KOPT-K1 (cell line): ENCODE measurements at regions not wholly inside any gene's neighbourhood (a gene's known extent, or its start where the extent isn't known, plus 50 kb on each side); places are given as distances from the start of the nearest gene placed in this dataset.

Experiments
- H3K27ac ChIP-seq: fragments of 200-600 bp; sonication (generic); 2 replicates; pipeline ENCODE4 v1.5.1; 2016; ENCODE audit warnings: antibody characterized with exemption, mild to moderate bottlenecking, low read depth, low read length; ENCODE audit not compliant: poor library complexity, severe bottlenecking
- H3K36me3 ChIP-seq: fragments of 200-600 bp; sonication (generic); 2 replicates; pipeline ENCODE4 v1.5.1; 2017; ENCODE audit warnings: antibody characterized with exemption, mild to moderate bottlenecking, low read length, moderate library complexity; ENCODE audit not compliant: insufficient read depth
- H3K9me3 ChIP-seq: fragments of 200-600 bp; sonication (generic); 2 replicates; pipeline ENCODE4 v1.5.1; 2017; ENCODE audit warnings: antibody characterized with exemption, low read length, mild to moderate bottlenecking; ENCODE audit not compliant: insufficient read depth, poor library complexity, severe bottlenecking

- H3K27ac ChIP-seq, result peak overlapping the region; percentile 87
- H3K36me3 ChIP-seq, result no peaks in the 10 kb centered on the region
- H3K9me3 ChIP-seq, result peaks cover 15% of the 10 kb centered on the region
Observed at GRCh38 chr12:90152897-90153624, 444.4 kb upstream of the ATP2B1 start.

- no peaks in the 10 kb centered on the region for H3K36me3 ChIP-seq
- H3K27ac ChIP-seq, result peak overlapping the region; percentile 87
- peaks cover 21% of the 10 kb centered on the region for H3K9me3 ChIP-seq
Observed at GRCh38 chr12:90151491-90152015, 442.9 kb upstream of the ATP2B1 start.

GRCh38 chr12:90149453-90149852 lies 440.8 kb upstream of the ATP2B1 start:
- H3K36me3 ChIP-seq, result no peaks in the 10 kb centered on the region

GRCh38 chr12:90129366-90130030 lies 420.9 kb upstream of the ATP2B1 start:
- no peak overlapping the region for H3K27ac ChIP-seq

More at GRCh38 chr12:90149453-90149852, 440.8 kb upstream of the ATP2B1 start:
- no peak overlapping the region for H3K27ac ChIP-seq
- peaks cover 13% of the 10 kb centered on the region for H3K9me3 ChIP-seq

GRCh38 chr12:90128526-90128925 lies 419.9 kb upstream of the ATP2B1 start:
- H3K36me3 ChIP-seq, result no peaks in the 10 kb centered on the region

More at GRCh38 chr12:90129366-90130030, 420.9 kb upstream of the ATP2B1 start:
- Histone ChIP-seq H3K36me3 (no peaks in the 10 kb centered on the region), H3K9me3 (peaks cover 9% of the 10 kb centered on the region)

GRCh38 chr12:90126125-90126524 lies 417.5 kb upstream of the ATP2B1 start:
- Histone ChIP-seq H3K27ac (no peak overlapping the region), H3K36me3 (no peaks in the 10 kb centered on the region), H3K9me3 (peaks cover 26% of the 10 kb centered on the region)

More at GRCh38 chr12:90128526-90128925, 419.9 kb upstream of the ATP2B1 start:
- Histone ChIP-seq H3K9me3 (peaks cover 9% of the 10 kb centered on the region), H3K27ac (no peak overlapping the region)

GRCh38 chr12:90124914-90125313 lies 416.3 kb upstream of the ATP2B1 start:
- no peak overlapping the region for H3K27ac ChIP-seq
- H3K36me3 ChIP-seq, result no peaks in the 10 kb centered on the region
- H3K9me3 ChIP-seq, result peaks cover 37% of the 10 kb centered on the region

GRCh38 chr12:90124289-90124688 lies 415.7 kb upstream of the ATP2B1 start:
- H3K27ac ChIP-seq, result no peak overlapping the region
- peaks cover 41% of the 10 kb centered on the region for H3K9me3 ChIP-seq
- no peaks in the 10 kb centered on the region for H3K36me3 ChIP-seq

- H3K9me3 ChIP-seq, result peaks cover 44% of the 10 kb centered on the region
Observed at GRCh38 chr12:90122681-90123080, 414.0 kb upstream of the ATP2B1 start.

GRCh38 chr12:90120627-90121026 lies 412.0 kb upstream of the ATP2B1 start:
- no peaks in the 10 kb centered on the region for H3K36me3 ChIP-seq
- no peak overlapping the region for H3K27ac ChIP-seq
- H3K9me3 ChIP-seq, result peaks cover 36% of the 10 kb centered on the region

More at GRCh38 chr12:90122681-90123080, 414.0 kb upstream of the ATP2B1 start:
- Histone ChIP-seq H3K27ac (no peak overlapping the region), H3K36me3 (no peaks in the 10 kb centered on the region)

- H3K36me3 ChIP-seq, result no peaks in the 10 kb centered on the region
- H3K9me3 ChIP-seq, result no peaks in the 10 kb centered on the region
- no peak overlapping the region for H3K27ac ChIP-seq
Observed at GRCh38 chr12:90112666-90113065, 404.0 kb upstream of the ATP2B1 start.

GRCh38 chr12:90111791-90112580 lies 403.3 kb upstream of the ATP2B1 start:
- Histone ChIP-seq H3K27ac (no peak overlapping the region), H3K9me3 (no peaks in the 10 kb centered on the region), H3K36me3 (no peaks in the 10 kb centered on the region)

- Histone ChIP-seq H3K9me3 (no peaks in the 10 kb centered on the region), H3K36me3 (no peaks in the 10 kb centered on the region), H3K27ac (no peak overlapping the region)
Observed at GRCh38 chr12:90106568-90106967, 397.9 kb upstream of the ATP2B1 start.

GRCh38 chr12:90102957-90103652 lies 394.5 kb upstream of the ATP2B1 start:
- Histone ChIP-seq H3K36me3 (no peaks in the 10 kb centered on the region), H3K9me3 (no peaks in the 10 kb centered on the region), H3K27ac (no peak overlapping the region)
